HEK293 (cell line): ENCODE measurements at regions not wholly inside any gene's neighbourhood (a gene's known extent, or its start where the extent isn't known, plus 50 kb on each side); places are given as distances from the start of the nearest gene placed in this dataset.

Source experiments
- CTCF ChIA-PET: fragments of 350-600 bp; formaldehyde crosslinking; extraction: SDS; loops from one replicate; lab custom pipeline; 2021; ENCODE audit warnings: antibody characterized with exemption; lab: Yijun Ruan, JAX
- POLR2A ChIA-PET: fragments of 300-600 bp; formaldehyde crosslinking; extraction: SDS; loops from one replicate; lab custom pipeline; 2020; ENCODE audit warnings: antibody characterized with exemption, inconsistent platforms; lab: Yijun Ruan, JAX
- H3K27ac ChIP-seq: fragments of 200-500 bp; sonication (Bioruptor generic); 2 replicates; pipeline ENCODE4 v1.5.1; 2014; ENCODE audit warnings: low read depth, low read length, control low read depth, inconsistent platforms; ENCODE audit errors: extremely low read depth
- H3K36me3 ChIP-seq, 2 experiments: fragments of 200-500 bp in 1 of 2; sonication (Bioruptor generic) in 1 of 2; 1 replicate in 1 of 2; 2 replicates in 1 of 2; pipeline ENCODE4 v1.5.1; 2014 to 2017; ENCODE audit warnings: inconsistent platforms in 2 of 2, low read length in 2 of 2; ENCODE audit not compliant: control insufficient read depth in 2 of 2, insufficient read depth in 1 of 2
- H3K4me1 ChIP-seq: fragments of 200-500 bp; sonication (Bioruptor generic); 2 replicates; pipeline ENCODE4 v1.5.1; 2014; ENCODE audit warnings: mild to moderate bottlenecking, low read length, inconsistent platforms; ENCODE audit not compliant: control insufficient read depth, insufficient read depth
- H3K4me3 ChIP-seq: 2 replicates; pipeline ENCODE4 v1.5.1; 2011; ENCODE audit warnings: low read depth, mild to moderate bottlenecking, control low read depth, low read length, moderate library complexity
- H3K9me3 ChIP-seq: fragments of 200-500 bp; sonication (Bioruptor generic); 2 replicates; pipeline ENCODE4 v1.5.1; 2014; ENCODE audit warnings: low read depth, low read length, inconsistent platforms; ENCODE audit not compliant: control insufficient read depth, insufficient read depth
- MEIS1 ChIP-seq: sonication (generic); formaldehyde crosslinking; IDR thresholded peaks from 2 replicates; pipeline ENCODE4 v1.8.1; 2022; ENCODE audit warnings: missing genetic modification reagents, mild to moderate bottlenecking, borderline replicate concordance
- SP3 ChIP-seq: fragments of 450-650 bp; formaldehyde crosslinking; IDR thresholded peaks from 2 replicates; pipeline ENCODE4 v1.5.1; 2016; ENCODE audit warnings: missing biosample characterization, missing genetic modification characterization
- ZNF112 ChIP-seq: fragments of 450-650 bp; formaldehyde crosslinking; IDR thresholded peaks from 2 replicates; pipeline ENCODE4 v1.5.0; 2017; ENCODE audit warnings: missing biosample characterization, missing genetic modification characterization
- ZNF174 ChIP-seq: fragments of 450-650 bp; formaldehyde crosslinking; IDR thresholded peaks from 2 replicates; pipeline ENCODE4 v1.5.0; 2017; ENCODE audit warnings: missing biosample characterization, mild to moderate bottlenecking, missing genetic modification characterization
- ZNF2 ChIP-seq: fragments of 450-650 bp; formaldehyde crosslinking; IDR thresholded peaks from 2 replicates; pipeline ENCODE4 v1.5.1; 2016; ENCODE audit warnings: missing biosample characterization, missing genetic modification characterization
- ZNF302 ChIP-seq: fragments of 450-650 bp; formaldehyde crosslinking; IDR thresholded peaks from 2 replicates; pipeline ENCODE4 v1.5.1; 2016; ENCODE audit warnings: missing biosample characterization, missing genetic modification characterization, low read depth
- ZNF335 ChIP-seq: fragments of 450-650 bp; formaldehyde crosslinking; conservative IDR thresholded peaks from 2 replicates; pipeline ENCODE4 v1.5.1; 2016; ENCODE audit warnings: missing biosample characterization, missing genetic modification characterization
- ZNF366 ChIP-seq: fragments of 450-650 bp; formaldehyde crosslinking; conservative IDR thresholded peaks from 2 replicates; pipeline ENCODE4 v1.5.1; 2016; ENCODE audit warnings: missing biosample characterization, missing genetic modification characterization
- ZNF391 ChIP-seq: fragments of 450-650 bp; formaldehyde crosslinking; IDR thresholded peaks from 2 replicates; pipeline ENCODE4 v1.5.1; 2016; ENCODE audit warnings: low read depth, missing biosample characterization, missing genetic modification characterization, borderline replicate concordance
- ZNF560 ChIP-seq: fragments of 450-650 bp; formaldehyde crosslinking; IDR thresholded peaks from 2 replicates; pipeline ENCODE4 v1.5.1; 2017; ENCODE audit warnings: missing biosample characterization, missing genetic modification characterization, borderline replicate concordance
- ZNF654 ChIP-seq: fragments of 450-650 bp; formaldehyde crosslinking; IDR thresholded peaks from 2 replicates; pipeline ENCODE4 v1.5.1; 2016; ENCODE audit warnings: low read depth, missing biosample characterization, missing genetic modification characterization
- ZNF677 ChIP-seq: fragments of 450-650 bp; IDR thresholded peaks from 2 replicates; pipeline ENCODE4 v1.5.0; 2018; ENCODE audit warnings: missing biosample characterization, mild to moderate bottlenecking, missing genetic modification characterization, moderate library complexity
- ZSCAN16 ChIP-seq: fragments of 450-650 bp; formaldehyde crosslinking; IDR thresholded peaks from 2 replicates; pipeline ENCODE4 v1.5.1; 2016; ENCODE audit warnings: missing biosample characterization, missing genetic modification characterization
- ZSCAN23 ChIP-seq: fragments of 450-650 bp; formaldehyde crosslinking; IDR thresholded peaks from 2 replicates; pipeline ENCODE4 v1.5.1; 2016; ENCODE audit warnings: missing biosample characterization, missing genetic modification characterization
- TF ChIP-seq, protein P1 (sequence below): fragments of 450-650 bp; formaldehyde crosslinking; conservative IDR thresholded peaks from 2 replicates; pipeline ENCODE4 v1.5.1; 2016; ENCODE audit warnings: low read depth, missing biosample characterization, missing genetic modification characterization
- TF ChIP-seq, protein P2 (sequence below): fragments of 450-650 bp; formaldehyde crosslinking; IDR thresholded peaks from 2 replicates; pipeline ENCODE4 v1.5.1; 2017; ENCODE audit warnings: missing biosample characterization, missing genetic modification characterization

DNA sequence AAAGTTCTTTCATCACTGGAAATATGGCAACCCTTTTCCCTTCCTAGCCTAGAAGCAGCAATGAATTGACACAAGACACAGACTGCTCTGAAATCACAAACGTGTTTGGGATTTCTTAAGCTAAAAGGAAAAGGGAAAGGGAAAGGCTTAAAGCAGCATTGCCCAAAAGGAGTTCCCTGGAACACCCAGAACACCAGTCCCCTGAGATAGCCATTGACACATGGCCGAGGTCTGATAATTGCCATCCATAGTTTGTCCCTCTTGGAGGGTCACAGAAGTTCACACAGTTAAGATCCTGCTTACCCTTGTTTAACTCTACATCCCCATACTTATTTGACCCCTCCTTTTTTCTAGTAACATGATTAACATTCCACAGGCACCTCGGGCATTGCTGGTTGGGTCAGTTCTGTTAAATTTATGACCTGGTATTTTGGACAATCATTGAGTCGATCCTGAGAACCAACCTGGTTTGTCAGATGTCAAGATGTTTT lies 72.9 kb downstream of the ZNF281 start:
- no peak overlapping the region for H3K27ac ChIP-seq
- no peaks in the 10 kb centered on the region for H3K9me3 ChIP-seq
- TF ChIP-seq ZNF302 (no peak), ZNF2 (tag by site-specific recombination) (no peak), ZNF112 (no peak), ZNF654 (no peak), ZNF335 (tag by site-specific recombination) (no peak), ZNF174 (no peak), ZNF366 (tag by site-specific recombination) (no peak), MEIS1 (CRISPR knock-in tag) (no peak), ZSCAN23 (tag by site-specific recombination) (no peak), ZSCAN16 (no peak), ZNF391 (tag by site-specific recombination) (no peak), ZNF560 (tag by site-specific recombination) (no peak)
- TF ChIP-seq, all 188 proteins: peak for 0
- ChIA-PET CTCF (interaction anchor here (0.6 kb wide), 1 partner anchor 1551 kb away, joined by 3 read pairs; no protein-coding TSS in a partner anchor), POLR2A (no interaction called here)
- H3K36me3 ChIP-seq = no peaks in the 10 kb centered on the region
- H3K4me1 ChIP-seq = no peaks in the 10 kb centered on the region
- no peak overlapping the region for H3K4me3 ChIP-seq

DNA sequence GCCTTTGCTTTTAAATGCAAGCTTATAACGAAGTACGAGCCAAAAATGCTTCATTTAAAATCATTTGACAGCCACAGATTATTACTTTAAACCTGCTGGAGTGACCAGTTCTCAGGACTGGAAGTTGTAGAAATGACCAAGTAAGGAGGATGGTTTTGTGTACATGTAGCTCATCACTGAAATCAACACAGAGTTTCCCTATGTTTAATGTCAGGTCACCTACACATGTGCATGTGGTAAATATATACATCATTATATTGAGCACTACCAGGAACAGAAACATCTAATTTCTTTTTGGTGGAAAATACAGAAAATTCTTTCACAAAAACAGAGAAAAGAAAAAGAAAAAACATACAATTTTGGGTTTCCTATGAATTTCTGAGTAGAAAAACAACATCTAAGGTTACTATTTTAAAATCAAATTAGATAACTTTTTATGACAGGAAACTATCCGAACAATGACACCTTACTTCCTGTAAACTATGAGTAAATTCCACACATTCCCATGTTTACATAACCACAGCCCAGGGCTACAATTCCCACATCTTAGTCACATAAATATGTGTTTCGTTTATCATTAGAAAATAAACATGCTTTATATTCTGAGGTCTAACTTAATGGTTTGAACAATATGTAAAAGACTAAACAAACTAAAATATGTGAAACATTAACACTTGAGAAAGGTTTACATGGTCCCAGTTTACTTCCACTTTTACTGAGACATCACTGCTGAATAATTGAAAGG lies 73.6 kb downstream of the ZNF281 start:
- TF ChIP-seq ZNF677 (tag by site-specific recombination) = no peak
- TF ChIP-seq, protein P1, sequence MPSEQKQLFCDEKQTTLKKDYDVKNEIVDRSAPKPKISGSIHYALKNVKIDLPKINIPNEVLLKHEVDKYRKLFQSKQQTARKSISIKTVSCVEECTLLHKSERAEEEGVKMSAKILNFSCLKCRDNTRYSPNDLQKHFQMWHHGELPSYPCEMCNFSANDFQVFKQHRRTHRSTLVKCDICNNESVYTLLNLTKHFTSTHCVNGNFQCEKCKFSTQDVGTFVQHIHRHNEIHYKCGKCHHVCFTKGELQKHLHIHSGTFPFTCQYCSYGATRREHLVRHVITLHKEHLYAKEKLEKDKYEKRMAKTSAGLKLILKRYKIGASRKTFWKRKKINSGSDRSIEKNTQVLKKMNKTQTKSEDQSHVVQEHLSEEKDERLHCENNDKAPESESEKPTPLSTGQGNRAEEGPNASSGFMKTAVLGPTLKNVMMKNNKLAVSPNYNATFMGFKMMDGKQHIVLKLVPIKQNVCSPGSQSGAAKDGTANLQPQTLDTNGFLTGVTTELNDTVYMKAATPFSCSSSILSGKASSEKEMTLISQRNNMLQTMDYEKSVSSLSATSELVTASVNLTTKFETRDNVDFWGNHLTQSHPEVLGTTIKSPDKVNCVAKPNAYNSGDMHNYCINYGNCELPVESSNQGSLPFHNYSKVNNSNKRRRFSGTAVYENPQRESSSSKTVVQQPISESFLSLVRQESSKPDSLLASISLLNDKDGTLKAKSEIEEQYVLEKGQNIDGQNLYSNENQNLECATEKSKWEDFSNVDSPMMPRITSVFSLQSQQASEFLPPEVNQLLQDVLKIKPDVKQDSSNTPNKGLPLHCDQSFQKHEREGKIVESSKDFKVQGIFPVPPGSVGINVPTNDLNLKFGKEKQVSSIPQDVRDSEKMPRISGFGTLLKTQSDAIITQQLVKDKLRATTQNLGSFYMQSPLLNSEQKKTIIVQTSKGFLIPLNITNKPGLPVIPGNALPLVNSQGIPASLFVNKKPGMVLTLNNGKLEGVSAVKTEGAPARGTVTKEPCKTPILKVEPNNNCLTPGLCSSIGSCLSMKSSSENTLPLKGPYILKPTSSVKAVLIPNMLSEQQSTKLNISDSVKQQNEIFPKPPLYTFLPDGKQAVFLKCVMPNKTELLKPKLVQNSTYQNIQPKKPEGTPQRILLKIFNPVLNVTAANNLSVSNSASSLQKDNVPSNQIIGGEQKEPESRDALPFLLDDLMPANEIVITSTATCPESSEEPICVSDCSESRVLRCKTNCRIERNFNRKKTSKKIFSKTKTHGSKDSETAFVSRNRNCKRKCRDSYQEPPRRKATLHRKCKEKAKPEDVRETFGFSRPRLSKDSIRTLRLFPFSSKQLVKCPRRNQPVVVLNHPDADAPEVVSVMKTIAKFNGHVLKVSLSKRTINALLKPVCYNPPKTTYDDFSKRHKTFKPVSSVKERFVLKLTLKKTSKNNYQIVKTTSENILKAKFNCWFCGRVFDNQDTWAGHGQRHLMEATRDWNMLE (tag by site-specific recombination) = 0 out of 2 replicates have a peak, but pooled peaks have one; percentile 28
- TF ChIP-seq, protein P2, sequence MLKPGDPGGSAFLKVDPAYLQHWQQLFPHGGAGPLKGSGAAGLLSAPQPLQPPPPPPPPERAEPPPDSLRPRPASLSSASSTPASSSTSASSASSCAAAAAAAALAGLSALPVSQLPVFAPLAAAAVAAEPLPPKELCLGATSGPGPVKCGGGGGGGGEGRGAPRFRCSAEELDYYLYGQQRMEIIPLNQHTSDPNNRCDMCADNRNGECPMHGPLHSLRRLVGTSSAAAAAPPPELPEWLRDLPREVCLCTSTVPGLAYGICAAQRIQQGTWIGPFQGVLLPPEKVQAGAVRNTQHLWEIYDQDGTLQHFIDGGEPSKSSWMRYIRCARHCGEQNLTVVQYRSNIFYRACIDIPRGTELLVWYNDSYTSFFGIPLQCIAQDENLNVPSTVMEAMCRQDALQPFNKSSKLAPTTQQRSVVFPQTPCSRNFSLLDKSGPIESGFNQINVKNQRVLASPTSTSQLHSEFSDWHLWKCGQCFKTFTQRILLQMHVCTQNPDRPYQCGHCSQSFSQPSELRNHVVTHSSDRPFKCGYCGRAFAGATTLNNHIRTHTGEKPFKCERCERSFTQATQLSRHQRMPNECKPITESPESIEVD (tag by site-specific recombination) = 0 out of 2 replicates have a peak, but pooled peaks have one; percentile 42
- TF ChIP-seq SP3 = no peak
- TF ChIP-seq, all 188 proteins: peak for 2
- H3K27ac ChIP-seq = no peak overlapping the region
- ChIA-PET CTCF (interaction anchor here (0.6 to 0.9 kb wide), 2 partner anchors 29 to 1550 kb away, joined by 3 read pairs; no protein-coding TSS in a partner anchor), POLR2A (no interaction called here)
- H3K4me1 ChIP-seq = no peaks in the 10 kb centered on the region
- H3K9me3 ChIP-seq = no peaks in the 10 kb centered on the region
- no peaks in the 10 kb centered on the region for H3K36me3 ChIP-seq
- H3K4me3 ChIP-seq = no peak overlapping the region
